ENCODE measurements at regions not wholly inside any gene's neighbourhood (a gene's known extent, or its start where the extent isn't known, plus 50 kb on each side); places are given as distances from the start of the nearest gene placed in this dataset.

DNA sequence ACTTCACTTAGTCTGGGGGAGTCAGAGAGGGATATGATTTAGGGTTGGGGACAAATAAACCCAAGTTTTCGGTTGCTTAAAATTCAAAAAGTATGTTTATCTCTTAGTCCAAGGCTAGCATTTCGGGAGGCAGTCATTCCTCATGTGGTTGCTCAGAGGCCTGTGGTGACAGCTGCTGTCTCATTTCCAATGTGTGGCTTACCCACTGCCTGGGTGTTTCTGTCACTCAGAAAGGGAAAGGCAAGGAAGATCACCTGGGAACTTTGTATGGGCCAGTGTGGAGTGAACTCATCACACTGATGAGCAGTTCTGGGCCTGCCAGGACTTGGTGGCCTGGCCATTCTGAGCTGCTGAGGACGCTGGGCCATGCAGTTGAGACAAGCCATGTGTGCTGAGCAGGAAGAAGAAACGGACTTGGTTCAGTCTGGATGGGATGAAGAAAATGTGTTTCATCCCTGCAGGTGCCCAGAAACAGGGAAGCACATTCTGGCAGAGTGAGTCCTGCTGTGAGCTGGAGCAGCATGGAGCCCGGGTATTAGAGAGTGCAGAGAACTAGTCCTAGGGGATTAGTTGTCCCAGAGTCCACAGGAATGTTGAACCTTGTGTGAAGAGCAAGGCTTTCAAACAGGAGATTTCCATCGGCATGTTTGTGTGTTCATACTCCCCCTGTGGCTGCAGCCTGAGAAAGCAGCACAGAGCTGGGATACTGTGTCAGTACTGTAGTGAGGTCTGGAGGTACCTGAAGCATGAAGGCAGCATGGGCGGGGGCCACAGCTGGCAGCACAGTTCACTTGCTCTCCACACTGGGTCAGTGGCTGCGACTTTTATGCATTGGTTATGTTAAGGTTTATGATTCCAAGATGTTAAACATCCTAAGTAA lies 211.1 kb upstream of the IGFBP3 start:
- no peak for TF ChIP-seq FOXP2 (optimal IDR thresholded peaks at IDR 0.05; ENCODE audit: borderline replicate concordance, extremely low read depth, extremely low read length, insufficient read depth)
- no peak for TF ChIP-seq POLR2AphosphoS5 (IDR thresholded peaks at IDR 0.05; ENCODE audit: low read depth, low read length)
- no peak for TF ChIP-seq REST (IDR thresholded peaks at IDR 0.05; ENCODE audit: insufficient read depth in 1 of 2, low read depth in 2 of 2, low read length in 2 of 2)
- no peak for TF ChIP-seq TAF1 (IDR thresholded peaks at IDR 0.05; ENCODE audit: borderline replicate concordance, insufficient read depth, low read length)
- no peak for TF ChIP-seq SIN3A (IDR thresholded peaks at IDR 0.05; ENCODE audit: borderline replicate concordance, insufficient read depth, low read length)

- no peak for TF ChIP-seq REST (IDR thresholded peaks at IDR 0.05; ENCODE audit: insufficient read depth in 1 of 2, low read depth in 2 of 2, low read length in 2 of 2)
- TF ChIP-seq POLR2AphosphoS5 (IDR thresholded peaks at IDR 0.05; ENCODE audit: low read depth, low read length), result no peak
- TF ChIP-seq FOXP2 (optimal IDR thresholded peaks at IDR 0.05; ENCODE audit: borderline replicate concordance, extremely low read depth, extremely low read length, insufficient read depth), result no peak
- no peak for TF ChIP-seq TAF1 (IDR thresholded peaks at IDR 0.05; ENCODE audit: borderline replicate concordance, insufficient read depth, low read length)
- no peak for TF ChIP-seq SIN3A (IDR thresholded peaks at IDR 0.05; ENCODE audit: borderline replicate concordance, insufficient read depth, low read length)
These were observed 208.8 kb upstream of the IGFBP3 start for GRCh38 chr7:46129831-46130230.

GRCh38 chr7:46127814-46128213 lies 206.7 kb upstream of the IGFBP3 start:
- no peak for TF ChIP-seq SIN3A (IDR thresholded peaks at IDR 0.05; ENCODE audit: borderline replicate concordance, insufficient read depth, low read length)
- TF ChIP-seq TAF1 (IDR thresholded peaks at IDR 0.05; ENCODE audit: borderline replicate concordance, insufficient read depth, low read length), result no peak
- no peak for TF ChIP-seq REST (IDR thresholded peaks at IDR 0.05; ENCODE audit: insufficient read depth in 1 of 2, low read depth in 2 of 2, low read length in 2 of 2)
- no peak for TF ChIP-seq POLR2AphosphoS5 (IDR thresholded peaks at IDR 0.05; ENCODE audit: low read depth, low read length)
- no peak for TF ChIP-seq FOXP2 (optimal IDR thresholded peaks at IDR 0.05; ENCODE audit: borderline replicate concordance, extremely low read depth, extremely low read length, insufficient read depth)

- TF ChIP-seq FOXP2 (optimal IDR thresholded peaks at IDR 0.05; ENCODE audit: borderline replicate concordance, extremely low read depth, extremely low read length, insufficient read depth) (no peak), TAF1 (IDR thresholded peaks at IDR 0.05; ENCODE audit: borderline replicate concordance, insufficient read depth, low read length) (no peak), REST (IDR thresholded peaks at IDR 0.05; ENCODE audit: insufficient read depth in 1 of 2, low read depth in 2 of 2, low read length in 2 of 2) (no peak), SIN3A (IDR thresholded peaks at IDR 0.05; ENCODE audit: borderline replicate concordance, insufficient read depth, low read length) (no peak), POLR2AphosphoS5 (IDR thresholded peaks at IDR 0.05; ENCODE audit: low read depth, low read length) (no peak)
These were observed 205.7 kb upstream of the IGFBP3 start for GRCh38 chr7:46126675-46127300.
